ENCODE measurements at regions not wholly inside any gene's neighbourhood (a gene's known extent, or its start where the extent isn't known, plus 50 kb on each side); places are given as distances from the start of the nearest gene placed in this dataset.

DNA sequence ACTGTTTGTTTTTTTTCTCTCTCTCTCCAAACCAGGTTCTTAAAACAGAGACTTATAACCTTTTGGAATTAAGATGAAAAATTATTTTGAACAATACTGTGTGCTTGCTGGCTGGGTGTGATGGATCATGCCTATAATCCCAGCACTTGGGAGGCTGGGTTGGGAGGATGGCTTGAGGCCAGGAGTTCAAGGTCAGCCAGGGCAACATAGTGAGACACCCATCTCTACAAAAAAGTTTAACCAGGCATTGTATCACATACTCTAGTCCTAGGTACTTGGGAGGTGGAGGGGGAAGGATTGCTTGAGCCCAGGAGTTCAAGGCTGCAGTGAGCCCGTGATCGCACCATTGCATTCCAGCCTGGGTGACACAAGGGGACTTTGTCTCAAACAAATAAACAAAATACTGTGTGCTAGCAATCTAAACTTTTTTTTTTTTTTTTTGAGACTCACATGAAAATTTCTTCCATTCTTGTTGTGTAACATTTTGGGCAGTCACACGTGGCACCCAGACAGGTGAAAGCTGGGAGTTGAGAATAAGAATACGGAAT lies 379.6 kb downstream of the ETNK1 start:
- H3K27ac ChIP-seq, result no peak overlapping the region
- no peaks in the 10 kb centered on the region for H3K27me3 ChIP-seq (ENCODE audit: insufficient read depth, low read depth, severe bottlenecking)
- H3K36me3 ChIP-seq, result no peaks in the 10 kb centered on the region
- TF ChIP-seq, protein P1, sequence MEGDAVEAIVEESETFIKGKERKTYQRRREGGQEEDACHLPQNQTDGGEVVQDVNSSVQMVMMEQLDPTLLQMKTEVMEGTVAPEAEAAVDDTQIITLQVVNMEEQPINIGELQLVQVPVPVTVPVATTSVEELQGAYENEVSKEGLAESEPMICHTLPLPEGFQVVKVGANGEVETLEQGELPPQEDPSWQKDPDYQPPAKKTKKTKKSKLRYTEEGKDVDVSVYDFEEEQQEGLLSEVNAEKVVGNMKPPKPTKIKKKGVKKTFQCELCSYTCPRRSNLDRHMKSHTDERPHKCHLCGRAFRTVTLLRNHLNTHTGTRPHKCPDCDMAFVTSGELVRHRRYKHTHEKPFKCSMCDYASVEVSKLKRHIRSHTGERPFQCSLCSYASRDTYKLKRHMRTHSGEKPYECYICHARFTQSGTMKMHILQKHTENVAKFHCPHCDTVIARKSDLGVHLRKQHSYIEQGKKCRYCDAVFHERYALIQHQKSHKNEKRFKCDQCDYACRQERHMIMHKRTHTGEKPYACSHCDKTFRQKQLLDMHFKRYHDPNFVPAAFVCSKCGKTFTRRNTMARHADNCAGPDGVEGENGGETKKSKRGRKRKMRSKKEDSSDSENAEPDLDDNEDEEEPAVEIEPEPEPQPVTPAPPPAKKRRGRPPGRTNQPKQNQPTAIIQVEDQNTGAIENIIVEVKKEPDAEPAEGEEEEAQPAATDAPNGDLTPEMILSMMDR (IDR thresholded peaks at IDR 0.05; ENCODE audit: low read depth, low read length), result no peak
- no peaks in the 10 kb centered on the region for H3K9me3 ChIP-seq (ENCODE audit: severe bottlenecking)
- DNase-seq, result no peak
- H3K4me3 ChIP-seq (ENCODE audit: low read depth, low read length), result no peak overlapping the region

DNA sequence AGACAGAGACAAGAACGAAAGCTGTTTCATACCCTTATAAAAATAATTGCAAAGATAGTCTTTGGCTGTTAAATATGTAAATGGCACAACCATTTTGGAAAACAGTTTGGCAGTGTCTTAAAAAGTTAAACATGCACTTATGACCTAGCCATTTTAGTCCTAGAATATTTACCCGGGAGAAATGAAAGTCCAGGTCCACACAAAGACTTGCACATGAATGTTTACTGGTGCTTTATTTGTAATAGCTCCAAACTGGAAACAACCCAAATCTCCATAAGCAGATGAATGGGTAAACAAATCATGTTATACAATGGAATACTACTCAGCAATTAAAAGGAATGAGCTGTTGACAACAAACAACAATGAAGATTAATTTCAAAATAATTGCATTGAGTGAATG lies 380.4 kb downstream of the ETNK1 start:
- no peak for DNase-seq
- H3K36me3 ChIP-seq, result no peaks in the 10 kb centered on the region
- no peaks in the 10 kb centered on the region for H3K27me3 ChIP-seq (ENCODE audit: insufficient read depth, low read depth, severe bottlenecking)
- H3K9me3 ChIP-seq (ENCODE audit: severe bottlenecking), result no peaks in the 10 kb centered on the region
- no peak overlapping the region for H3K4me3 ChIP-seq (ENCODE audit: low read depth, low read length)
- TF ChIP-seq, protein P1 (IDR thresholded peaks at IDR 0.05; ENCODE audit: low read depth, low read length), result no peak
- no peak overlapping the region for H3K27ac ChIP-seq

DNA sequence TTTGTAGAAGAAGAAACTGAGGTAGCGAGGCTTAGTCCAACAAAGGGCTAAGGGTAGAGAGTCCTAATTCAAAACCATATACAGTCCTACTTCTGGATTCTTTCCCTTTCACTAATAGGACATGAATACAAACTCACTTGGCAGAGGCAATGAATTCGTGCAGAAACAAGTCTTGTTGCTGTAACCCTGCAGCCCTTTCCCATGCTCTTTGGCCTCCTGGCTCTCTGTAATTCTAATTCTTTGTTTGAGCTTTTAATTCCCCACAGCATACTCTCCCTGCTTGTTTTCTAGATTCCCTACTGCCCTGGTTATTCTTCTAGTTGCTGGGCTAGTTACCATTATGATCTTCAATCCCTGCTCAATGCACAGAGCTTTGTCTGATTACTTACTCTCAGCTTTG lies 381.4 kb downstream of the ETNK1 start:
- TF ChIP-seq, protein P1 (IDR thresholded peaks at IDR 0.05; ENCODE audit: low read depth, low read length), result no peak
- H3K36me3 ChIP-seq, result no peaks in the 10 kb centered on the region
- DNase-seq, result no peak
- H3K27ac ChIP-seq, result no peak overlapping the region
- H3K9me3 ChIP-seq (ENCODE audit: severe bottlenecking), result no peaks in the 10 kb centered on the region
- no peaks in the 10 kb centered on the region for H3K27me3 ChIP-seq (ENCODE audit: insufficient read depth, low read depth, severe bottlenecking)
- H3K4me3 ChIP-seq (ENCODE audit: low read depth, low read length), result no peak overlapping the region

DNA sequence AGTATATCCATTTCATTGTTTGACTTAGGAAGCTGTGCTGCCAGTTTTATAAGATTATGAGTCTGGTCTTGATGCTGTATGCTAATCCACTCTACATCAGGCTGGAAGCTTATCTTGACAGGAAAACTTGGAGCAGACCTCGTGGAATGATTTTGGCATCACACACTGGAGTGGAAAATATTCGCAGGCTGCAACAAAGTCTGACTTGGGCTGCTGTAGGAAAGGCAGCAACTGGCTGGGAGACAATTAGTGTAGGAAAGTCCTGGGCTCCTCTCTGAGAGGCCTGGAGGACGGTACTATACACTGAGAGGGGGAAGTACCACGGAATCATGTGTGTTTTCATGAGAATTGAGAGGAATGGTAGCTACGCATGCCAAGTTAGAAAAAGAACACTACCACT lies 383.7 kb downstream of the ETNK1 start:
- Histone ChIP-seq H3K4me3 (ENCODE audit: low read depth, low read length) (no peak overlapping the region), H3K9me3 (ENCODE audit: severe bottlenecking) (no peaks in the 10 kb centered on the region), H3K27me3 (ENCODE audit: insufficient read depth, low read depth, severe bottlenecking) (no peaks in the 10 kb centered on the region), H3K36me3 (no peaks in the 10 kb centered on the region), H3K27ac (no peak overlapping the region)
- no peak for DNase-seq
- TF ChIP-seq, protein P1 (IDR thresholded peaks at IDR 0.05; ENCODE audit: low read depth, low read length), result no peak

DNA sequence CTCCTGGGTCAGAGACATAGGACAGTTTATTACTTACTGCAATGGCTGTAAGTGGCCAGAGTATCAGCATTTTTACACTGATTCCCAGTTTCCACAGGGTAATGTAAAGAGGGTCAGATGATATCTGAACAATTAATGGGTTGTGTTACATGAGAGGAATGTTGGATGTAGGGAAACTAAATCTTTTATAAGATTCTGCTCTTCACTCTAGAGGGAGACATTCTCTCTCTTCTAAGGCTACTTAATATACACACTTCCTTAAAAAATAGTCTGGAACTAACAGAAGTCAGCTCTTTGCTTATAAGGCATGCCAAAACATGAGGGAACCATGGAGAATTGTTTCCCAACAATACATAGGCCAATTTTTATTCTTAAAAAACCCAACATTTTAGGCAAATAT lies 389.8 kb downstream of the ETNK1 start:
- Histone ChIP-seq H3K27ac (no peak overlapping the region), H3K9me3 (ENCODE audit: severe bottlenecking) (no peaks in the 10 kb centered on the region), H3K4me3 (ENCODE audit: low read depth, low read length) (no peak overlapping the region), H3K36me3 (no peaks in the 10 kb centered on the region), H3K27me3 (ENCODE audit: insufficient read depth, low read depth, severe bottlenecking) (no peaks in the 10 kb centered on the region)
- TF ChIP-seq, protein P1 (IDR thresholded peaks at IDR 0.05; ENCODE audit: low read depth, low read length), result no peak
- no peak for DNase-seq

DNA sequence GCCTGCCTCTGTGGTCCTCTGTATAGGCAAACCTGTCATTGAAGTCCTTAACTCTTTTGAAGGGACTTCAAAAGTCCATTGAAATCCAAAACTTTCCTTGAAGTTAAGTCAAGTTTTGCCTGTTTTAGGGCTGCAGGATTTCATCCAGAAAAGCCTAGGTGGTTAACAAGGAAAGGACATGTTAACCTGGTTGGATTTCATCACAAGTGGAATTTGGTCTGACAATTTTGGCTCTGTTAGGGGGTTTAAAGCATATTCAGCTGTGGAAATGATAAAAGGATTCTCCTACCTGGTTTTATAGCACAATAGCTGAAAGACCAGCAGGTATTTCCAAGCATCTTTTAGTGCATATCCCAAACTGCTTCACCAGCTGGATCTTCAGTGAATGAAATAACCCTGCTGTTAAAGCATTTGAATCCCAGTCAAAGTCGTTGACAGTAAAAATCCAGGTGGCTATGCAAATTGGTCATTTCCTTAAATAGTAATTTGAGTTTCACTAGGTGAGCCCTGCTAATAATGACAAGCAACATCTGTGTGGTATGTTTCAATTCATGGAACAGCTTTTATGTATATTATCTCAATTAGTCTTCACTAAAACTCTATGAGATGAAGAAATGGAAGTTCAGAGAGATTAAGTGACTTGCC lies 400.5 kb downstream of the ETNK1 start:
- no peaks in the 10 kb centered on the region for H3K36me3 ChIP-seq
- H3K4me3 ChIP-seq (ENCODE audit: low read depth, low read length), result no peak overlapping the region
- no peak for DNase-seq
- H3K27ac ChIP-seq, result no peak overlapping the region
- peaks cover 9% of the 10 kb centered on the region for H3K27me3 ChIP-seq (ENCODE audit: insufficient read depth, low read depth, severe bottlenecking)
- TF ChIP-seq, protein P1 (IDR thresholded peaks at IDR 0.05; ENCODE audit: low read depth, low read length), result no peak
- no peaks in the 10 kb centered on the region for H3K9me3 ChIP-seq (ENCODE audit: severe bottlenecking)

Data from WERI-Rb-1 (cell line).